ENCODE measurements at regions not wholly inside any gene's neighbourhood (a gene's known extent, or its start where the extent isn't known, plus 50 kb on each side); places are given as distances from the start of the nearest gene placed in this dataset.

GRCh38 chr2:5535301-5535700 lies 156.9 kb upstream of the SOX11 start:
- TF ChIP-seq CTCF (IDR thresholded peaks at IDR 0.05) = no peak
- H3K9me3 Mint-ChIP-seq = peaks cover 2% of the 10 kb centered on the region
- H3K36me3 Mint-ChIP-seq (ENCODE audit: low read depth) = no peaks in the 10 kb centered on the region
- no peak overlapping the region for H3K27ac Mint-ChIP-seq
- ChIA-PET CTCF (no interaction called here), POLR2A (no interaction called here)
- H3K4me1 Mint-ChIP-seq = no peaks in the 10 kb centered on the region
- H3K27me3 Mint-ChIP-seq = no peaks in the 10 kb centered on the region
- H3K4me3 Mint-ChIP-seq = no peak overlapping the region
- ATAC-seq (ENCODE audit: low read depth) (no peak), DNase-seq (no peak)
- intact Hi-C loops (cut with micrococcal nuclease) = no loop called here

GRCh38 chr2:5537180-5537688 lies 154.9 kb upstream of the SOX11 start:
- no peaks in the 10 kb centered on the region for H3K4me1 Mint-ChIP-seq
- ChIA-PET CTCF (no interaction called here), POLR2A (no interaction called here)
- TF ChIP-seq CTCF (IDR thresholded peaks at IDR 0.05) = no peak
- no peaks in the 10 kb centered on the region for H3K36me3 Mint-ChIP-seq (ENCODE audit: low read depth)
- no peak overlapping the region for H3K27ac Mint-ChIP-seq
- no peaks in the 10 kb centered on the region for H3K27me3 Mint-ChIP-seq
- H3K4me3 Mint-ChIP-seq = no peak overlapping the region
- ATAC-seq (ENCODE audit: low read depth) (no peak), DNase-seq (no peak)
- H3K9me3 Mint-ChIP-seq = peaks cover 2% of the 10 kb centered on the region
- intact Hi-C loops (cut with micrococcal nuclease) = no loop called here

DNA sequence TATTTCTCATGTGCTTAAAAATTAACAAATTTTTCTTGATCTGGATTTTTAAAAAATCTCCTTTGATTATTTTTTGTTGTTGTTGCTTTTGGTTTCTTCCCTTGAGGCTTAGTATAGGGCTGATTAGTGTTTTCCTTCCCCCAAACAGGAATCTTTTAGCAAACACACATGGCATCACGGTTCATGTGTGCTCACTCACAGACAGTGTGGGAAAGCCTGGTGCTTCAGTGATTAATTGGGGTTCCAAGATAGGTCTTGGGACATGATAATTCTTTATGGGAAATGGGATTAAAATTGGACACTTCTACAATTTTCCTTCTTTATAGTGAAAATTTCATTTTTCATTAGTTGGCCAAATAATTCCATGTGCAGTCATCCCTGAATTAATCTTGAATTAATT lies 153.9 kb upstream of the SOX11 start:
- Mint-ChIP-seq H3K4me3 (no peak overlapping the region), H3K9me3 (peaks cover 8% of the 10 kb centered on the region), H3K27ac (no peak overlapping the region), H3K36me3 (ENCODE audit: low read depth) (no peaks in the 10 kb centered on the region), H3K4me1 (no peaks in the 10 kb centered on the region), H3K27me3 (no peaks in the 10 kb centered on the region)
- no peak for TF ChIP-seq CTCF (IDR thresholded peaks at IDR 0.05)
- ATAC-seq (ENCODE audit: low read depth) = no peak
- CTCF ChIA-PET = no interaction called here
- DNase-seq = no peak
- intact Hi-C loops (cut with micrococcal nuclease) = no loop called here
- POLR2A ChIA-PET = no interaction called here

- Mint-ChIP-seq H3K36me3 (ENCODE audit: low read depth) (no peaks in the 10 kb centered on the region), H3K4me3 (no peak overlapping the region), H3K27ac (no peak overlapping the region), H3K27me3 (no peaks in the 10 kb centered on the region), H3K4me1 (no peaks in the 10 kb centered on the region), H3K9me3 (peaks cover 11% of the 10 kb centered on the region)
- ATAC-seq (ENCODE audit: low read depth) (no peak), DNase-seq (no peak)
- POLR2A ChIA-PET = no interaction called here
- CTCF ChIA-PET = no interaction called here
- intact Hi-C loops (cut with micrococcal nuclease) = no loop called here
- TF ChIP-seq CTCF (IDR thresholded peaks at IDR 0.05) = no peak
These were observed 153.4 kb upstream of the SOX11 start for GRCh38 chr2:5538772-5539171.

GRCh38 chr2:5539282-5540165 lies 152.7 kb upstream of the SOX11 start:
- CTCF ChIA-PET = no interaction called here
- DNase-seq (no peak), ATAC-seq (ENCODE audit: low read depth) (no peak)
- Mint-ChIP-seq H3K27me3 (no peaks in the 10 kb centered on the region), H3K4me1 (no peaks in the 10 kb centered on the region), H3K36me3 (ENCODE audit: low read depth) (no peaks in the 10 kb centered on the region), H3K9me3 (peaks cover 11% of the 10 kb centered on the region), H3K27ac (no peak overlapping the region), H3K4me3 (no peak overlapping the region)
- no peak for TF ChIP-seq CTCF (IDR thresholded peaks at IDR 0.05)
- intact Hi-C loops (cut with micrococcal nuclease) = no loop called here
- POLR2A ChIA-PET = no interaction called here

All from activated B cell treated with CpG ODN at 0.5 μM for 24 hours (primary cell).